ENCODE measurements at regions not wholly inside any gene's neighbourhood (a gene's known extent, or its start where the extent isn't known, plus 50 kb on each side); places are given as distances from the start of the nearest gene placed in this dataset.

GRCh38 chr2:129721846-129722245 lies 257.6 kb upstream of the RAB6C start:
- WGBS, 2 donors = 78 to 84% methylated on average over 15 of the region's 15 CpGs
- H3K36me3 ChIP-seq = no peaks in the 10 kb centered on the region
- ATAC-seq (no peak), FAIRE-seq (no peak), DNase-seq (no peak)
- no peak overlapping the region for H3K4me3 ChIP-seq
- no peaks in the 10 kb centered on the region for H3K4me1 ChIP-seq
- H3K9me3 ChIP-seq = no peaks in the 10 kb centered on the region
- TF ChIP-seq, protein P1, sequence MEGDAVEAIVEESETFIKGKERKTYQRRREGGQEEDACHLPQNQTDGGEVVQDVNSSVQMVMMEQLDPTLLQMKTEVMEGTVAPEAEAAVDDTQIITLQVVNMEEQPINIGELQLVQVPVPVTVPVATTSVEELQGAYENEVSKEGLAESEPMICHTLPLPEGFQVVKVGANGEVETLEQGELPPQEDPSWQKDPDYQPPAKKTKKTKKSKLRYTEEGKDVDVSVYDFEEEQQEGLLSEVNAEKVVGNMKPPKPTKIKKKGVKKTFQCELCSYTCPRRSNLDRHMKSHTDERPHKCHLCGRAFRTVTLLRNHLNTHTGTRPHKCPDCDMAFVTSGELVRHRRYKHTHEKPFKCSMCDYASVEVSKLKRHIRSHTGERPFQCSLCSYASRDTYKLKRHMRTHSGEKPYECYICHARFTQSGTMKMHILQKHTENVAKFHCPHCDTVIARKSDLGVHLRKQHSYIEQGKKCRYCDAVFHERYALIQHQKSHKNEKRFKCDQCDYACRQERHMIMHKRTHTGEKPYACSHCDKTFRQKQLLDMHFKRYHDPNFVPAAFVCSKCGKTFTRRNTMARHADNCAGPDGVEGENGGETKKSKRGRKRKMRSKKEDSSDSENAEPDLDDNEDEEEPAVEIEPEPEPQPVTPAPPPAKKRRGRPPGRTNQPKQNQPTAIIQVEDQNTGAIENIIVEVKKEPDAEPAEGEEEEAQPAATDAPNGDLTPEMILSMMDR (IDR thresholded peaks at IDR 0.05) = no peak
- no peak overlapping the region for H3K27ac ChIP-seq
- intact Hi-C loops (cut with DNase I) = no loop called here
- no peaks in the 10 kb centered on the region for H3K27me3 ChIP-seq

GRCh38 chr2:129722306-129723019 lies 257.0 kb upstream of the RAB6C start:
- TF ChIP-seq, protein P1 (IDR thresholded peaks at IDR 0.05) = no peak
- intact Hi-C loops (cut with DNase I) = no loop called here
- Histone ChIP-seq H3K4me1 (no peaks in the 10 kb centered on the region), H3K36me3 (no peaks in the 10 kb centered on the region), H3K4me3 (no peak overlapping the region), H3K27me3 (no peaks in the 10 kb centered on the region), H3K27ac (no peak overlapping the region), H3K9me3 (no peaks in the 10 kb centered on the region)
- ATAC-seq (no peak), FAIRE-seq (no peak), DNase-seq (no peak)
- WGBS, 2 donors = 82 to 84% methylated on average over 20 of the region's 20 CpGs

DNA sequence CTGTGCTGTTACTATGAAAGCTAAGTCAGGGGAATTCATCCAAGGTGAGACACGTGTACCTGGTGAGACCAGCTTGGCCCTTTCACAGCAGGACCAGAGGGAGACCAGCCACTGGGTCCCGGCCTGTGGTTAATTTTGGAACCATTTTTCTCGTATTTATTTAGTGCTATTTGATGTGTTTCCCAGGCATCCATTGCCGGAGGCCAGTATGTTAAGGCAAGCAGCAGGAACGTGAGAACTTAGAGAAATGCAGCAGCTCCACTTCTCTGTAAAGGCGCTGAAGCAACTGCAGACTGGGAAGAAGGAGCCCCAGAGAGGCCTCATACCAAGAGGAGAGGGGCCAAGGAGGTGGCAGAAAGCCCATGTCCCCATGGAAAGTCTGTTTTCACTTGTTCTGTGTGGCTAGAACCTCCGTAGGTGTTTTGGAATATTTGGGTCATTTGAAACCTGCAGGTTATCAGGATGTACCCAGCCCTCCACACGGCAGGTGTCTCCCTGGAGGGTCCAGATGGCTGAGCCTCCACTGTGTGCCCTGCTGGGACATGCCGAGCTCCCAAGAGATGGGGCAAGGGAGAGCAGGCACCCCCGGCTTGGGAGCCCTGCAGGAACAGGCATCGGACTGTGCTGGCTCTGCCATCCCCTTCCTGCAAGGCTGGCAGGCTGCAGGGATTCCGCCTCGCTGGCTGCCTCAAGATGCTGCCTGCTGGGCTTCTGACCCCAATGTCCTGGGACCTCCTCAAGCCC lies 256.0 kb upstream of the RAB6C start:
- Histone ChIP-seq H3K27me3 (no peaks in the 10 kb centered on the region), H3K27ac (no peak overlapping the region), H3K4me1 (no peaks in the 10 kb centered on the region), H3K4me3 (no peak overlapping the region), H3K9me3 (no peaks in the 10 kb centered on the region), H3K36me3 (no peaks in the 10 kb centered on the region)
- intact Hi-C loops (cut with DNase I) = no loop called here
- WGBS, 2 donors = 81 to 88% methylated on average over 13 of the region's 13 CpGs
- TF ChIP-seq, protein P1 (IDR thresholded peaks at IDR 0.05) = no peak
- FAIRE-seq (no peak), DNase-seq (no peak), ATAC-seq (no peak)

DNA sequence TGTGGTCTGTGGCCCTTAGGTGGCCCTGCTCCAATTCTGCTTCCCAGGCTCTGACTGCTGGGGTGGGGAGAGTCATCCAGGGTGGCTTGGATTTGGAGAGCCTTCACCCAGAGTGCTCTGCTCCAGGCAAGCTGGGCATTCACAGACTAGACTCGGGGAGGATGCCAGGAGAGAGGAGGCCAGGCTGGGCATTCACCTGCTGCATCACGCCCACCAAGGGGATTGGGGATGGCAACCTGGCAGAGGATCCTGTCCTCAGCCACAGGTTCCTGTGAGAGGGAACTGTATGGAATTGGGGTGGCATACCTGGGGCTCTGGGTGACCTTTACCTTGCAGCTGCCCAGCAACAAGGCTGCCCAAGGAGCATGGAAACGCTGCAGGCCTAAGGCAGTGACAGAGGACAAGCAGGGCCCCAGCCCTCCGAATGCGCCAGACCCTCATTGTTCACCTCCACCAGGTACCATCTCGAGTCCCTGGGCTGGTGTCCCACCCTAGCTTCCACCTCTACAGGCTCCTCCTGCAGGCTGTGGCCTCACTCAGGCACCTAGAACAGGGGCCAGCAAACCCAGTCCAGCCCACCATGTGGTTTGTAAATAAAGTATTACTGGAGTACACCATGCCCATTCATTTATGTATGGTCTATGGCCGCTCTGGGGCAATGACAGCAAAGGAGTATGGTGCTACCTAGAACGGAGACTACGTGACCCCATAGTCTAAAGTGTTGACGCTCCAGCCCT lies 255.3 kb upstream of the RAB6C start:
- Histone ChIP-seq H3K27me3 (no peaks in the 10 kb centered on the region), H3K4me3 (no peak overlapping the region), H3K9me3 (no peaks in the 10 kb centered on the region), H3K4me1 (no peaks in the 10 kb centered on the region), H3K36me3 (no peaks in the 10 kb centered on the region), H3K27ac (no peak overlapping the region)
- no peak for FAIRE-seq
- intact Hi-C loops (cut with DNase I) = no loop called here
- DNase-seq = no peak
- no peak for ATAC-seq
- TF ChIP-seq, protein P1 (IDR thresholded peaks at IDR 0.05) = no peak
- 90 to 93% methylated on average over 10 of the region's 10 CpGs for WGBS, 2 donors

Measured in pancreas (tissue), 10 donors.